DMS53 treated with DMSO at 0.1 percent for 48 hours (cell line): ENCODE measurements at regions not wholly inside any gene's neighbourhood (a gene's known extent, or its start where the extent isn't known, plus 50 kb on each side); places are given as distances from the start of the nearest gene placed in this dataset.
A peak's percentile ranks its signal among the peaks of the same experiment; 100 is the strongest.

Experiments
- DNase-seq: peaks from one replicate; lab custom pipeline; 2025; ENCODE audit not compliant: unreplicated experiment; lab: John Stamatoyannopoulos, UW

GRCh38 chr4:181529537-181529936 is 713.7 kb upstream of the TENM3 start:
- DNase-seq = no peak

GRCh38 chr4:181536196-181536746 is 706.9 kb upstream of the TENM3 start:
- no peak for DNase-seq

- no peak for DNase-seq
Measured at GRCh38 chr4:181536811-181537434, 706.3 kb upstream of the TENM3 start.

GRCh38 chr4:181538431-181538830 is 704.8 kb upstream of the TENM3 start:
- no peak for DNase-seq

- no peak for DNase-seq
Measured at GRCh38 chr4:181541396-181541795, 701.8 kb upstream of the TENM3 start.

GRCh38 chr4:181548873-181549575 is 694.2 kb upstream of the TENM3 start:
- peak; percentile 59 for DNase-seq

GRCh38 chr4:181549576-181550188 is 693.5 kb upstream of the TENM3 start:
- DNase-seq = no peak

- no peak for DNase-seq
Measured at GRCh38 chr4:181550381-181550780, 692.8 kb upstream of the TENM3 start.

GRCh38 chr4:181559637-181560036 is 683.6 kb upstream of the TENM3 start:
- no peak for DNase-seq

GRCh38 chr4:181562399-181562798 is 680.8 kb upstream of the TENM3 start:
- DNase-seq = no peak

GRCh38 chr4:181564625-181565024 is 678.6 kb upstream of the TENM3 start:
- no peak for DNase-seq

- no peak for DNase-seq
Measured at GRCh38 chr4:181566490-181566889, 676.7 kb upstream of the TENM3 start.

- peak; percentile 40 for DNase-seq
Measured at GRCh38 chr4:181569553-181569952, 673.6 kb upstream of the TENM3 start.

- no peak for DNase-seq
Measured at GRCh38 chr4:181578911-181579310, 664.3 kb upstream of the TENM3 start.

- DNase-seq = no peak
Measured at GRCh38 chr4:181579486-181579885, 663.7 kb upstream of the TENM3 start.

GRCh38 chr4:181581983-181582382 is 661.2 kb upstream of the TENM3 start:
- no peak for DNase-seq

GRCh38 chr4:181582595-181582994 is 660.6 kb upstream of the TENM3 start:
- no peak for DNase-seq

GRCh38 chr4:181588733-181589302 is 654.4 kb upstream of the TENM3 start:
- no peak for DNase-seq

GRCh38 chr4:181592221-181592745 is 650.9 kb upstream of the TENM3 start:
- no peak for DNase-seq

GRCh38 chr4:181593703-181594102 is 649.5 kb upstream of the TENM3 start:
- no peak for DNase-seq

GRCh38 chr4:181594188-181594587 is 649.0 kb upstream of the TENM3 start:
- no peak for DNase-seq

- DNase-seq = no peak
Measured at GRCh38 chr4:181595716-181596115, 647.5 kb upstream of the TENM3 start.
